Inferior parietal cortex (tissue), 1 donor: ENCODE measurements at regions not wholly inside any gene's neighbourhood (a gene's known extent, or its start where the extent isn't known, plus 50 kb on each side); places are given as distances from the start of the nearest gene placed in this dataset.
"Not testable (repeated sequence)": the region's sequence is repeated elsewhere in the genome, so short reads cannot be mapped to it uniquely, and the experiment has no call there.

ENCODE experiments used
- DNase-seq: peaks from one replicate; pipeline ENCODE4 v3.0.0-alpha.2; 2016; ENCODE audit errors: extremely low spot score

GRCh38 chr6:153984811-153985210, 54.2 kb upstream of the OPRM1 start:
- no peak for DNase-seq

- DNase-seq, result no peak
Measured at GRCh38 chr6:153980171-153980570, 58.9 kb upstream of the OPRM1 start.

GRCh38 chr6:153978911-153979548, 60.0 kb upstream of the OPRM1 start:
- DNase-seq, result not testable (repeated sequence)

- DNase-seq, result no peak
Measured at GRCh38 chr6:153976921-153977693, 61.9 kb upstream of the OPRM1 start.

- DNase-seq, result no peak
Measured at GRCh38 chr6:153966001-153966400, 73.0 kb upstream of the OPRM1 start.

- DNase-seq, result no peak
Measured at GRCh38 chr6:153963352-153963751, 75.7 kb upstream of the OPRM1 start.

GRCh38 chr6:153962555-153962954, 76.5 kb upstream of the OPRM1 start:
- no peak for DNase-seq

- DNase-seq, result no peak
Measured at GRCh38 chr6:153960741-153961140, 78.3 kb upstream of the OPRM1 start.

- no peak for DNase-seq
Measured at GRCh38 chr6:153960281-153960680, 78.8 kb upstream of the OPRM1 start.

- DNase-seq, result no peak
Measured at GRCh38 chr6:153959276-153959675, 79.8 kb upstream of the OPRM1 start.

- no peak for DNase-seq
Measured at GRCh38 chr6:153958860-153959259, 80.2 kb upstream of the OPRM1 start.

GRCh38 chr6:153957394-153957793, 81.6 kb upstream of the OPRM1 start:
- no peak for DNase-seq

- no peak for DNase-seq
Measured at GRCh38 chr6:153956808-153957207, 82.2 kb upstream of the OPRM1 start.

GRCh38 chr6:153949616-153950015, 89.4 kb upstream of the OPRM1 start:
- DNase-seq, result no peak

- peak; percentile 62 for DNase-seq
Measured at GRCh38 chr6:153947808-153948447, 91.1 kb upstream of the OPRM1 start.

- no peak for DNase-seq
Measured at GRCh38 chr6:153944201-153944600, 94.8 kb upstream of the OPRM1 start.

GRCh38 chr6:153942361-153942760, 96.7 kb upstream of the OPRM1 start:
- DNase-seq, result no peak

GRCh38 chr6:153941768-153942167, 97.3 kb upstream of the OPRM1 start:
- DNase-seq, result no peak

GRCh38 chr6:153938876-153939275, 100.2 kb upstream of the OPRM1 start:
- no peak for DNase-seq

GRCh38 chr6:153931431-153931830, 107.6 kb upstream of the OPRM1 start:
- no peak for DNase-seq

- DNase-seq, result no peak
Measured at GRCh38 chr6:153927867-153928266, 111.2 kb upstream of the OPRM1 start.

- no peak for DNase-seq
Measured at GRCh38 chr6:153898360-153899059, 140.5 kb upstream of the OPRM1 start.
